Transverse colon (tissue), 4 donors: ENCODE measurements at regions not wholly inside any gene's neighbourhood (a gene's known extent, or its start where the extent isn't known, plus 50 kb on each side); places are given as distances from the start of the nearest gene placed in this dataset.

Source experiments
- DNase-seq: peaks from one replicate; pipeline ENCODE4 v3.0.0-alpha.2; 2019
- H3K27ac ChIP-seq, 4 donors: fragments of 200-600 bp; sonication (generic); 2 replicates each; pipeline ENCODE4 v1.5.1; 2016 to 2018; ENCODE audit warnings: inconsistent platforms in 4 of 4
- H3K27me3 ChIP-seq: fragments of 200-600 bp; sonication (generic); 2 replicates; pipeline ENCODE4 v1.5.1; 2017; ENCODE audit warnings: inconsistent platforms
- H3K36me3 ChIP-seq, 4 donors: fragments of 200-600 bp; sonication (generic); 2 replicates each; pipeline ENCODE4 v1.5.1; 2017 to 2019; ENCODE audit warnings: inconsistent platforms in 4 of 4
- H3K4me1 ChIP-seq, 4 donors: fragments of 200-600 bp; sonication (generic); 2 replicates each; pipeline ENCODE4 v1.5.1; 2017 to 2020; ENCODE audit warnings: inconsistent platforms in 4 of 4
- H3K4me3 ChIP-seq, 4 donors: fragments of 200-600 bp; sonication (generic); 1 replicate in 1 of 4; 2 replicates in 3 of 4; pipeline versions ENCODE4 v1.5.1 to v1.6.1; 2017 to 2019; ENCODE audit warnings: inconsistent platforms in 4 of 4
- H3K9me3 ChIP-seq, 2 donors: fragments of 200-600 bp; sonication (generic); 2 replicates each; pipeline ENCODE4 v1.5.1; 2017 to 2019; ENCODE audit warnings: inconsistent platforms in 2 of 2
- EP300 ChIP-seq: sonication (generic); formaldehyde crosslinking; IDR thresholded peaks from one replicate; pipeline ENCODE4 v1.6.1; 2017; ENCODE audit warnings: antibody characterized with exemption, low read depth
- POLR2A ChIP-seq: fragments of 450-650 bp; IDR thresholded peaks from one replicate; pipeline ENCODE4 v1.6.1; 2016; ENCODE audit warnings: antibody characterized with exemption, mild to moderate bottlenecking, moderate library complexity
- POLR2AphosphoS5 ChIP-seq, 3 donors: sonication (generic); formaldehyde crosslinking; IDR thresholded peaks; one replicate each; pipeline ENCODE4 v1.6.1; 2016; ENCODE audit warnings: antibody characterized with exemption in 3 of 3
- WGBS, 2 donors: methylation state at CpG; one replicate each; pipeline ENCODE4 v1.1.5; 2018; ENCODE audit warnings: low coverage in 1 of 2; 5-methylcytosine and 5-hydroxymethylcytosine counted together
- in situ Hi-C, 4 donors: fragments of 200-750 bp; cut with MboI; loops; one replicate each; pipeline versions ENCODE4 v1.15.0 to v1.15.1; 2017; ENCODE audit warnings: low sequenced_read_pairs in 3 of 4, low pct_ligation_motif_present in 1 of 4, low pct_unique_long_range_greater_than_20kb in 1 of 4
- intact Hi-C: fragments of 100-400 bp; cut with DNase I; formaldehyde crosslinking; loops from one replicate; pipeline ENCODE4 v1.15.1; 2023; ENCODE audit warnings: low total_unique reads
- TF ChIP-seq, protein P1 (sequence below), 5 experiments: fragments of 200-600 bp in 3 of 5; fragments of 450-650 bp in 2 of 5; sonication (generic) in 3 of 5; IDR thresholded peaks; 1 replicate in 2 of 5; 2 replicates in 3 of 5; pipeline ENCODE4 v1.5.1; 2016 to 2017; ENCODE audit warnings: antibody characterized with exemption in 5 of 5, inconsistent platforms in 3 of 5, mild to moderate bottlenecking in 2 of 5, moderate library complexity in 1 of 5

DNA sequence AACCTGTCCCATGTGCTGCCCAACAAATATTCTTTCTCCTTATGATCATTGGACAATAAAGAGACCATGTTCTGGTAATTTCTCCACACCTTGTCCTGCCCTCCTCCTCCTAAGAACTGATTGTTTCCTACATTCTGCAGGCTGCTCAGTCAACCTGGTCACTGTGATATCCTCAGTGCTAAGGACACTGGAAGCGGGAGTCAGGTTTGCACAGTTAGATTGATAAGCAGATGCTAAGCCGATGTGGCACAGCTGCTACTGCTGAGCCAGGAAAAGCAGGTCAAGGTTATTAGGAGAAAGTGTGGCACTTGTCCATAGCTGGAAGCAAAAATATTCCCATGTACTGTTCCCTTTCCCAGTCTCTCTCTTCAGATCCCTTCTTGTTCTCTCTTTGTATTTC lies 154.8 kb downstream of the TFAP2B start:
- WGBS, 2 donors, result 91 to 100% methylated on average over 1 to 2 of the region's 2 CpGs
- Histone ChIP-seq H3K27me3 (no peaks in the 10 kb centered on the region), H3K27ac (no peak overlapping the region), H3K36me3 (no peaks in the 10 kb centered on the region), H3K9me3 (no peaks in the 10 kb centered on the region), H3K4me3 (no peak overlapping the region), H3K4me1 (no peaks in the 10 kb centered on the region)
- intact Hi-C loops, result no loop called here
- no peak for TF ChIP-seq POLR2A
- no peak for TF ChIP-seq EP300
- TF ChIP-seq POLR2AphosphoS5 (IDR thresholded peaks at IDR 0.05), result no peak
- TF ChIP-seq, protein P1, sequence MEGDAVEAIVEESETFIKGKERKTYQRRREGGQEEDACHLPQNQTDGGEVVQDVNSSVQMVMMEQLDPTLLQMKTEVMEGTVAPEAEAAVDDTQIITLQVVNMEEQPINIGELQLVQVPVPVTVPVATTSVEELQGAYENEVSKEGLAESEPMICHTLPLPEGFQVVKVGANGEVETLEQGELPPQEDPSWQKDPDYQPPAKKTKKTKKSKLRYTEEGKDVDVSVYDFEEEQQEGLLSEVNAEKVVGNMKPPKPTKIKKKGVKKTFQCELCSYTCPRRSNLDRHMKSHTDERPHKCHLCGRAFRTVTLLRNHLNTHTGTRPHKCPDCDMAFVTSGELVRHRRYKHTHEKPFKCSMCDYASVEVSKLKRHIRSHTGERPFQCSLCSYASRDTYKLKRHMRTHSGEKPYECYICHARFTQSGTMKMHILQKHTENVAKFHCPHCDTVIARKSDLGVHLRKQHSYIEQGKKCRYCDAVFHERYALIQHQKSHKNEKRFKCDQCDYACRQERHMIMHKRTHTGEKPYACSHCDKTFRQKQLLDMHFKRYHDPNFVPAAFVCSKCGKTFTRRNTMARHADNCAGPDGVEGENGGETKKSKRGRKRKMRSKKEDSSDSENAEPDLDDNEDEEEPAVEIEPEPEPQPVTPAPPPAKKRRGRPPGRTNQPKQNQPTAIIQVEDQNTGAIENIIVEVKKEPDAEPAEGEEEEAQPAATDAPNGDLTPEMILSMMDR (IDR thresholded peaks at IDR 0.05), result no peak
- DNase-seq, result no peak
- in situ Hi-C loops, result no loop called here

DNA sequence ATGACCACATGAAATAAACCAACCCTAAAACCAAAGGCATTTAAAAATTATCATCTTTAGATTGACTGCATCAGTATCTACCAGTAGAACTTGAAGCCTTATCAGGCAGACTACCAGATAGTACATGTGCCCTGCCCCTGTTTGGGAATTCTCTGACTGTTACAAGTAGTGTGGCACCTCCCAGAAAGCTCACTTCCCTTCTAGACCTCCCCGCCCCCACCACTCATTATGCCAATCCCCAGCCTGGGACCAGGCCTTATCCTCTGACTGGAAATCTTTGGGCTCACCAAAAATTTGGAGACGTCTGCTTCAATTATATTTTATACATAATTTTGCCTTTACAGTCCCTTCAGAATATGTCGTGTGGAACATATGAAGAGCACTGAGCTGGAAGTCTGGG lies 155.6 kb downstream of the TFAP2B start:
- DNase-seq, result no peak
- 75 to 87% methylated on average over 3 of the region's 3 CpGs for WGBS, 2 donors
- TF ChIP-seq, protein P1 (IDR thresholded peaks at IDR 0.05), result no peak
- TF ChIP-seq EP300, result no peak
- TF ChIP-seq POLR2A, result no peak
- no peak for TF ChIP-seq POLR2AphosphoS5 (IDR thresholded peaks at IDR 0.05)
- intact Hi-C loops (no loop called here), in situ Hi-C loops (no loop called here)
- no peaks in the 10 kb centered on the region for H3K27me3 ChIP-seq
- H3K27ac ChIP-seq, result no peak overlapping the region
- H3K4me1 ChIP-seq, result no peaks in the 10 kb centered on the region
- no peak overlapping the region for H3K4me3 ChIP-seq
- H3K36me3 ChIP-seq, result no peaks in the 10 kb centered on the region
- no peaks in the 10 kb centered on the region for H3K9me3 ChIP-seq

DNA sequence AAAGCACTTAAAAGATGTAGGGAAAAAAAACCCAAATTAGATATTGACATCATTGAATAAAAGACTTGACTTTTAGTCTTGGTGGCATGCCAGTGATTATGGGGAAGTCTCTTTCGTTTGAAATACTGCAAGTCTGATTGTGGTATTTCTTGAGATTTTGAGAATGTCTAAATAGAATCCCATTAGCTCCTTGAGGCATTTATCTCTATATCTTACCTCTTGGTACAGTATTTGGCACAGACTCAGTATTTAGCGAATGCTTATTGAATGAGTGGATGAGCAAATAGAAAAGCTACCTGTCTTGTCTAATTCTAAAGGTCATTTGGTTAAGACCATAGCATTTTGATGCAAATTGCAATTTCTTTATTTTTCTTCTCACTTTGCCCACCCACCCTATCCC lies 156.5 kb downstream of the TFAP2B start:
- TF ChIP-seq, protein P1 (IDR thresholded peaks at IDR 0.05), result no peak
- no peak for TF ChIP-seq EP300
- no peak for TF ChIP-seq POLR2A
- TF ChIP-seq POLR2AphosphoS5 (IDR thresholded peaks at IDR 0.05), result no peak
- H3K36me3 ChIP-seq, result no peaks in the 10 kb centered on the region
- H3K27me3 ChIP-seq, result no peaks in the 10 kb centered on the region
- WGBS, 2 donors, result 69 to 81% methylated on average over 2 of the region's 2 CpGs
- H3K27ac ChIP-seq, result no peak overlapping the region
- in situ Hi-C loops, result no loop called here
- H3K9me3 ChIP-seq, result no peaks in the 10 kb centered on the region
- no peak for DNase-seq
- no peak overlapping the region for H3K4me3 ChIP-seq
- H3K4me1 ChIP-seq, result no peaks in the 10 kb centered on the region
- intact Hi-C loops, result no loop called here

DNA sequence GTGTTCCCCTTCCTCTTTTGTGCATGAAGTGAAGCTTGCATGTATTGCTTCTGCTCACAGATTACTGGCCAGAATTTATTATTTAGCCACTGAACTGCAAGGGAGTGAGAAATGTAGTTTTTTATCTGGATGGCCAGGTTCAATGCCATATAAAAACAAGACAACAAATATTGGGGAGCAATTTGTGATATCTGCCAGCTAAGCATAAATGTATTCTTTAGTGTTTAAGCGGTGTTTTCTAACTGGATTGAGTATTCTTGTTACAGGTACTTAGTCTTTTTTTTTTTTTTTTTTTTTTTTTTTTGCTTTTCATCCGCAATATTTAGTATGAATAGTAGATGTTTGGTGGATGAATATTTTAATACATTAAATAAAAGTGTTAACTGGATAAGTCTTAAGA lies 158.2 kb downstream of the TFAP2B start:
- TF ChIP-seq POLR2A (no peak), EP300 (no peak), POLR2AphosphoS5 (IDR thresholded peaks at IDR 0.05) (no peak)
- TF ChIP-seq, protein P1 (IDR thresholded peaks at IDR 0.05), result no peak
- Histone ChIP-seq H3K9me3 (no peaks in the 10 kb centered on the region), H3K36me3 (no peaks in the 10 kb centered on the region), H3K4me3 (no peak overlapping the region), H3K27me3 (no peaks in the 10 kb centered on the region), H3K27ac (no peak overlapping the region), H3K4me1 (no peaks in the 10 kb centered on the region)
- intact Hi-C loops (no loop called here), in situ Hi-C loops (no loop called here)
- 86 to 100% methylated on average over 1 to 2 of the region's 2 CpGs for WGBS, 2 donors
- no peak for DNase-seq
